ENCODE measurements at regions not wholly inside any gene's neighbourhood (a gene's known extent, or its start where the extent isn't known, plus 50 kb on each side); places are given as distances from the start of the nearest gene placed in this dataset.

GRCh38 chr1:98001764-98002163, 80.9 kb upstream of the DPYD start:
- Histone ChIP-seq H3K36me3 (ENCODE audit: insufficient read depth, low read length, poor library complexity, severe bottlenecking) (no peaks in the 10 kb centered on the region), H3K27ac (ENCODE audit: low read depth, low read length, poor library complexity, severe bottlenecking) (no peak overlapping the region), H3K27me3 (replicated peaks; ENCODE audit: insufficient read depth, low read depth, low read length, poor library complexity) (no peaks in the 10 kb centered on the region), H3K4me3 (ENCODE audit: low read depth, low read length, poor library complexity, severe bottlenecking) (no peak overlapping the region), H3K9me3 (ENCODE audit: low read depth, low read length, poor library complexity, severe bottlenecking) (no peaks in the 10 kb centered on the region), H3K4me1 (ENCODE audit: insufficient read depth, low read length, poor library complexity, severe bottlenecking) (peaks cover 28% of the 10 kb centered on the region)
- POLR2A ChIA-PET (ENCODE audit: low non-redundant PET), result no interaction called here
- peak; percentile 13 for DNase-seq (ENCODE audit: low spot score)
- CTCF ChIA-PET, result no interaction called here
- TF ChIP-seq EZH2 (IDR thresholded peaks at IDR 0.05; ENCODE audit: borderline replicate concordance, low read depth, low read length, poor library complexity, severe bottlenecking), result no peak
- TF ChIP-seq, protein P1, sequence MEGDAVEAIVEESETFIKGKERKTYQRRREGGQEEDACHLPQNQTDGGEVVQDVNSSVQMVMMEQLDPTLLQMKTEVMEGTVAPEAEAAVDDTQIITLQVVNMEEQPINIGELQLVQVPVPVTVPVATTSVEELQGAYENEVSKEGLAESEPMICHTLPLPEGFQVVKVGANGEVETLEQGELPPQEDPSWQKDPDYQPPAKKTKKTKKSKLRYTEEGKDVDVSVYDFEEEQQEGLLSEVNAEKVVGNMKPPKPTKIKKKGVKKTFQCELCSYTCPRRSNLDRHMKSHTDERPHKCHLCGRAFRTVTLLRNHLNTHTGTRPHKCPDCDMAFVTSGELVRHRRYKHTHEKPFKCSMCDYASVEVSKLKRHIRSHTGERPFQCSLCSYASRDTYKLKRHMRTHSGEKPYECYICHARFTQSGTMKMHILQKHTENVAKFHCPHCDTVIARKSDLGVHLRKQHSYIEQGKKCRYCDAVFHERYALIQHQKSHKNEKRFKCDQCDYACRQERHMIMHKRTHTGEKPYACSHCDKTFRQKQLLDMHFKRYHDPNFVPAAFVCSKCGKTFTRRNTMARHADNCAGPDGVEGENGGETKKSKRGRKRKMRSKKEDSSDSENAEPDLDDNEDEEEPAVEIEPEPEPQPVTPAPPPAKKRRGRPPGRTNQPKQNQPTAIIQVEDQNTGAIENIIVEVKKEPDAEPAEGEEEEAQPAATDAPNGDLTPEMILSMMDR (conservative IDR thresholded peaks at IDR 0.05; ENCODE audit: low read depth, low read length), result peak; percentile 54
- no TSS peak for BruUV-seq (replicated peaks)
- intact Hi-C loops (cut with micrococcal nuclease; ENCODE audit: unreplicated experiment), result loop anchor here (5.0 kb wide), 1 partner anchor 466 kb away; no protein-coding TSS in a partner anchor

GRCh38 chr1:97999320-97999719, 78.5 kb upstream of the DPYD start:
- H3K27ac ChIP-seq (ENCODE audit: low read depth, low read length, poor library complexity, severe bottlenecking), result no peak overlapping the region
- intact Hi-C loops (cut with micrococcal nuclease; ENCODE audit: unreplicated experiment), result no loop called here
- peaks cover 24% of the 10 kb centered on the region for H3K4me1 ChIP-seq (ENCODE audit: insufficient read depth, low read length, poor library complexity, severe bottlenecking)
- no peak for DNase-seq (ENCODE audit: low spot score)
- ChIA-PET POLR2A (ENCODE audit: low non-redundant PET) (no interaction called here), CTCF (no interaction called here)
- TF ChIP-seq EZH2 (IDR thresholded peaks at IDR 0.05; ENCODE audit: borderline replicate concordance, low read depth, low read length, poor library complexity, severe bottlenecking), result no peak
- TF ChIP-seq, protein P1 (conservative IDR thresholded peaks at IDR 0.05; ENCODE audit: low read depth, low read length), result no peak
- H3K36me3 ChIP-seq (ENCODE audit: insufficient read depth, low read length, poor library complexity, severe bottlenecking), result no peaks in the 10 kb centered on the region
- H3K9me3 ChIP-seq (ENCODE audit: low read depth, low read length, poor library complexity, severe bottlenecking), result no peaks in the 10 kb centered on the region
- BruUV-seq (replicated peaks), result no TSS peak
- no peak overlapping the region for H3K4me3 ChIP-seq (ENCODE audit: low read depth, low read length, poor library complexity, severe bottlenecking)
- no peaks in the 10 kb centered on the region for H3K27me3 ChIP-seq (replicated peaks; ENCODE audit: insufficient read depth, low read depth, low read length, poor library complexity)

DNA sequence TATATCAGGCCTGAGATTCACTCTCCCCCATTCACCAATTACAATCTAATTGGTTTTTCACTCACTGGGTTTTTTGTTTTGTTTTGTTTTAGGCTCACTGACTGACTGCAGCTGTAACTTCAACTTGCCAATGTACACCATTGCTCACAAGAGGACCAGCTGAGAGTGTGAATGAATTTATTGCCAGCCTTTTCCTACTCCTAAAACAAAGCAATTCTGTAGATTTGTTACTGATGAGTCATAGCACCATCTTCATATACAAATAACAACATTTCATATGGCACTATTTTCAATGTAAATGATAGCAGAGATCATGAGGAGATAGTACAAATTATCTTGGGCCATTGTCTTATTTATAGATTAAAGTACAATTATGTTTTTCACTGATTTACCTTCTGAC, 76.0 kb upstream of the DPYD start:
- H3K27me3 ChIP-seq (replicated peaks; ENCODE audit: insufficient read depth, low read depth, low read length, poor library complexity), result no peaks in the 10 kb centered on the region
- no peak overlapping the region for H3K4me3 ChIP-seq (ENCODE audit: low read depth, low read length, poor library complexity, severe bottlenecking)
- H3K4me1 ChIP-seq (ENCODE audit: insufficient read depth, low read length, poor library complexity, severe bottlenecking), result no peaks in the 10 kb centered on the region
- intact Hi-C loops (cut with micrococcal nuclease; ENCODE audit: unreplicated experiment), result no loop called here
- CTCF ChIA-PET, result no interaction called here
- H3K36me3 ChIP-seq (ENCODE audit: insufficient read depth, low read length, poor library complexity, severe bottlenecking), result no peaks in the 10 kb centered on the region
- BruUV-seq (replicated peaks), result no TSS peak
- POLR2A ChIA-PET (ENCODE audit: low non-redundant PET), result no interaction called here
- no peak for DNase-seq (ENCODE audit: low spot score)
- no peak overlapping the region for H3K27ac ChIP-seq (ENCODE audit: low read depth, low read length, poor library complexity, severe bottlenecking)
- no peaks in the 10 kb centered on the region for H3K9me3 ChIP-seq (ENCODE audit: low read depth, low read length, poor library complexity, severe bottlenecking)
- TF ChIP-seq EZH2 (IDR thresholded peaks at IDR 0.05; ENCODE audit: borderline replicate concordance, low read depth, low read length, poor library complexity, severe bottlenecking), result no peak
- TF ChIP-seq, protein P1 (conservative IDR thresholded peaks at IDR 0.05; ENCODE audit: low read depth, low read length), result no peak

All from A673 (cell line).